ENCODE measurements at regions not wholly inside any gene's neighbourhood (a gene's known extent, or its start where the extent isn't known, plus 50 kb on each side); places are given as distances from the start of the nearest gene placed in this dataset.
A peak's percentile ranks its signal among the peaks of the same experiment; 100 is the strongest.

GRCh38 chr4:22301253-22301652 lies 214.6 kb downstream of the ADGRA3 start:
- no peak overlapping the region for H3K4me3 ChIP-seq
- no peak overlapping the region for H3K27ac ChIP-seq
- TF ChIP-seq POLR2A (IDR thresholded peaks at IDR 0.05) (no peak), CTCF (IDR thresholded peaks at IDR 0.05) (no peak)
- H3K27me3 ChIP-seq = no peaks in the 10 kb centered on the region
- ATAC-seq (no peak), DNase-seq (no peak)
- peaks cover 0 to 15% (median 0%) of the 10 kb centered on the region in 12 donors for H3K9me3 ChIP-seq
- H3K4me1 ChIP-seq = no peaks in the 10 kb centered on the region
- intact Hi-C loops (cut with DNase I) = no loop called here
- no peaks in the 10 kb centered on the region for H3K36me3 ChIP-seq
- WGBS, 4 donors = 69 to 76% (median 73%) methylated on average over 2 of the region's 2 CpGs

GRCh38 chr4:22299678-22300077 lies 216.2 kb downstream of the ADGRA3 start:
- no peak for DNase-seq
- no peak for TF ChIP-seq POLR2A (IDR thresholded peaks at IDR 0.05)
- Histone ChIP-seq H3K9me3 (peaks cover 0 to 15% (median 0%) of the 10 kb centered on the region in 12 donors), H3K27me3 (no peaks in the 10 kb centered on the region), H3K4me3 (no peak overlapping the region), H3K36me3 (no peaks in the 10 kb centered on the region), H3K4me1 (no peaks in the 10 kb centered on the region), H3K27ac (no peak overlapping the region)
- WGBS, 4 donors = 80 to 89% (median 85%) methylated on average over 3 of the region's 3 CpGs
- intact Hi-C loops (cut with DNase I) = no loop called here
- ATAC-seq = no peak

GRCh38 chr4:22287631-22288030 lies 228.2 kb downstream of the ADGRA3 start:
- intact Hi-C loops (cut with DNase I) = no loop called here
- 59 to 81% (median 70%) methylated on average over 1 of the region's 1 CpG for WGBS, 4 donors
- DNase-seq (no peak), ATAC-seq (no peak)
- no peaks in the 10 kb centered on the region for H3K27me3 ChIP-seq
- no peaks in the 10 kb centered on the region for H3K36me3 ChIP-seq
- H3K4me3 ChIP-seq = no peak overlapping the region
- TF ChIP-seq CTCF (IDR thresholded peaks at IDR 0.05) (no peak), POLR2A (IDR thresholded peaks at IDR 0.05) (no peak)
- peaks cover 0 to 9% (median 0%) of the 10 kb centered on the region in 12 donors for H3K9me3 ChIP-seq
- no peaks in the 10 kb centered on the region for H3K4me1 ChIP-seq
- no peak overlapping the region for H3K27ac ChIP-seq

GRCh38 chr4:22268350-22269025 lies 247.4 kb downstream of the ADGRA3 start:
- H3K36me3 ChIP-seq = no peaks in the 10 kb centered on the region
- H3K27ac ChIP-seq = no peak overlapping the region
- 55 to 63% (median 59%) methylated on average over 9 to 10 of the region's 10 CpGs for WGBS, 4 donors
- no peaks in the 10 kb centered on the region for H3K4me1 ChIP-seq
- H3K27me3 ChIP-seq = no peaks in the 10 kb centered on the region
- peaks cover 0 to 3% (median 0%) of the 10 kb centered on the region in 12 donors for H3K9me3 ChIP-seq
- no peak overlapping the region for H3K4me3 ChIP-seq
- ATAC-seq (no peak), DNase-seq (peak in 1 of 5 donors; percentile 18)
- intact Hi-C loops (cut with DNase I) = no loop called here
- no peak for TF ChIP-seq CTCF (IDR thresholded peaks at IDR 0.05)
- no peak for TF ChIP-seq POLR2A (IDR thresholded peaks at IDR 0.05)

GRCh38 chr4:22264261-22264660 lies 251.6 kb downstream of the ADGRA3 start:
- Histone ChIP-seq H3K9me3 (peaks cover 0 to 8% (median 0%) of the 10 kb centered on the region in 12 donors), H3K27ac (no peak overlapping the region), H3K36me3 (no peaks in the 10 kb centered on the region), H3K4me1 (no peaks in the 10 kb centered on the region), H3K27me3 (no peaks in the 10 kb centered on the region), H3K4me3 (no peak overlapping the region)
- no peak for ATAC-seq
- no peak for TF ChIP-seq CTCF (IDR thresholded peaks at IDR 0.05)
- no peak for TF ChIP-seq POLR2A (IDR thresholded peaks at IDR 0.05)
- intact Hi-C loops (cut with DNase I) = no loop called here
- 79 to 86% (median 85%) methylated on average over 7 of the region's 7 CpGs for WGBS, 4 donors
- no peak for DNase-seq

Measured in heart left ventricle (tissue), 16 donors.